ENCODE measurements at regions not wholly inside any gene's neighbourhood (a gene's known extent, or its start where the extent isn't known, plus 50 kb on each side); places are given as distances from the start of the nearest gene placed in this dataset.

- H3K36me3 ChIP-seq (ENCODE audit: insufficient read depth, low read depth, low read length), result no peaks in the 10 kb centered on the region
- H3K27ac ChIP-seq (ENCODE audit: low read length), result no peak overlapping the region
- H3K4me1 ChIP-seq (ENCODE audit: insufficient read depth, low read length), result peaks cover 7% of the 10 kb centered on the region
- no peaks in the 10 kb centered on the region for H3K9me3 ChIP-seq (ENCODE audit: insufficient read depth, low read depth, low read length)
- no peak overlapping the region for H3K9ac ChIP-seq (ENCODE audit: low read depth, low read length)
- no peaks in the 10 kb centered on the region for H3K27me3 ChIP-seq (ENCODE audit: insufficient read depth, low read length)
- no peak overlapping the region for H3K4me3 ChIP-seq (ENCODE audit: low read length)
Measured at GRCh38 chr4:165709973-165710526, 163.0 kb upstream of the TLL1 start.

- H3K9me3 ChIP-seq (ENCODE audit: insufficient read depth, low read depth, low read length), result no peaks in the 10 kb centered on the region
- H3K36me3 ChIP-seq (ENCODE audit: insufficient read depth, low read depth, low read length), result no peaks in the 10 kb centered on the region
- H3K4me3 ChIP-seq (ENCODE audit: low read length), result no peak overlapping the region
- no peak overlapping the region for H3K27ac ChIP-seq (ENCODE audit: low read length)
- H3K9ac ChIP-seq (ENCODE audit: low read depth, low read length), result no peak overlapping the region
- peaks cover 7% of the 10 kb centered on the region for H3K4me1 ChIP-seq (ENCODE audit: insufficient read depth, low read length)
- H3K27me3 ChIP-seq (ENCODE audit: insufficient read depth, low read length), result no peaks in the 10 kb centered on the region
Measured at GRCh38 chr4:165711436-165711835, 161.6 kb upstream of the TLL1 start.

- H3K27me3 ChIP-seq (ENCODE audit: insufficient read depth, low read length), result no peaks in the 10 kb centered on the region
- no peak overlapping the region for H3K27ac ChIP-seq (ENCODE audit: low read length)
- peaks cover 7% of the 10 kb centered on the region for H3K4me1 ChIP-seq (ENCODE audit: insufficient read depth, low read length)
- no peaks in the 10 kb centered on the region for H3K36me3 ChIP-seq (ENCODE audit: insufficient read depth, low read depth, low read length)
- H3K9me3 ChIP-seq (ENCODE audit: insufficient read depth, low read depth, low read length), result no peaks in the 10 kb centered on the region
- H3K9ac ChIP-seq (ENCODE audit: low read depth, low read length), result no peak overlapping the region
- H3K4me3 ChIP-seq (ENCODE audit: low read length), result no peak overlapping the region
Measured at GRCh38 chr4:165711912-165712311, 161.1 kb upstream of the TLL1 start.

GRCh38 chr4:165714650-165715049 is 158.4 kb upstream of the TLL1 start:
- Histone ChIP-seq H3K27me3 (ENCODE audit: insufficient read depth, low read length) (no peaks in the 10 kb centered on the region), H3K4me1 (ENCODE audit: insufficient read depth, low read length) (0 out of 2 replicates have a peak, but pooled peaks cover 4% of the 10 kb centered on the region), H3K36me3 (ENCODE audit: insufficient read depth, low read depth, low read length) (no peaks in the 10 kb centered on the region), H3K4me3 (ENCODE audit: low read length) (no peak overlapping the region), H3K27ac (ENCODE audit: low read length) (no peak overlapping the region), H3K9me3 (ENCODE audit: insufficient read depth, low read depth, low read length) (no peaks in the 10 kb centered on the region), H3K9ac (ENCODE audit: low read depth, low read length) (no peak overlapping the region)

- Histone ChIP-seq H3K4me1 (ENCODE audit: insufficient read depth, low read length) (0 out of 2 replicates have a peak, but pooled peaks cover 1% of the 10 kb centered on the region), H3K36me3 (ENCODE audit: insufficient read depth, low read depth, low read length) (no peaks in the 10 kb centered on the region), H3K27ac (ENCODE audit: low read length) (no peak overlapping the region), H3K4me3 (ENCODE audit: low read length) (no peak overlapping the region), H3K9me3 (ENCODE audit: insufficient read depth, low read depth, low read length) (no peaks in the 10 kb centered on the region), H3K27me3 (ENCODE audit: insufficient read depth, low read length) (no peaks in the 10 kb centered on the region), H3K9ac (ENCODE audit: low read depth, low read length) (no peak overlapping the region)
Measured at GRCh38 chr4:165715211-165715610, 157.8 kb upstream of the TLL1 start.

GRCh38 chr4:165715989-165716388 is 157.0 kb upstream of the TLL1 start:
- Histone ChIP-seq H3K4me3 (ENCODE audit: low read length) (no peak overlapping the region), H3K4me1 (ENCODE audit: insufficient read depth, low read length) (no peaks in the 10 kb centered on the region), H3K27me3 (ENCODE audit: insufficient read depth, low read length) (no peaks in the 10 kb centered on the region), H3K9me3 (ENCODE audit: insufficient read depth, low read depth, low read length) (no peaks in the 10 kb centered on the region), H3K27ac (ENCODE audit: low read length) (no peak overlapping the region), H3K36me3 (ENCODE audit: insufficient read depth, low read depth, low read length) (no peaks in the 10 kb centered on the region), H3K9ac (ENCODE audit: low read depth, low read length) (no peak overlapping the region)

- H3K36me3 ChIP-seq (ENCODE audit: insufficient read depth, low read depth, low read length), result no peaks in the 10 kb centered on the region
- no peak overlapping the region for H3K4me3 ChIP-seq (ENCODE audit: low read length)
- no peaks in the 10 kb centered on the region for H3K4me1 ChIP-seq (ENCODE audit: insufficient read depth, low read length)
- H3K9me3 ChIP-seq (ENCODE audit: insufficient read depth, low read depth, low read length), result no peaks in the 10 kb centered on the region
- H3K27ac ChIP-seq (ENCODE audit: low read length), result no peak overlapping the region
- H3K9ac ChIP-seq (ENCODE audit: low read depth, low read length), result no peak overlapping the region
- H3K27me3 ChIP-seq (ENCODE audit: insufficient read depth, low read length), result no peaks in the 10 kb centered on the region
Measured at GRCh38 chr4:165716472-165716871, 156.6 kb upstream of the TLL1 start.

- Histone ChIP-seq H3K36me3 (ENCODE audit: insufficient read depth, low read depth, low read length) (no peaks in the 10 kb centered on the region), H3K4me3 (ENCODE audit: low read length) (no peak overlapping the region), H3K9ac (ENCODE audit: low read depth, low read length) (no peak overlapping the region), H3K27me3 (ENCODE audit: insufficient read depth, low read length) (no peaks in the 10 kb centered on the region), H3K27ac (ENCODE audit: low read length) (no peak overlapping the region), H3K4me1 (ENCODE audit: insufficient read depth, low read length) (peaks cover 14% of the 10 kb centered on the region), H3K9me3 (ENCODE audit: insufficient read depth, low read depth, low read length) (no peaks in the 10 kb centered on the region)
Measured at GRCh38 chr4:165718660-165719059, 154.4 kb upstream of the TLL1 start.

- Histone ChIP-seq H3K36me3 (ENCODE audit: insufficient read depth, low read depth, low read length) (no peaks in the 10 kb centered on the region), H3K9me3 (ENCODE audit: insufficient read depth, low read depth, low read length) (no peaks in the 10 kb centered on the region), H3K4me1 (ENCODE audit: insufficient read depth, low read length) (peaks cover 28% of the 10 kb centered on the region), H3K4me3 (ENCODE audit: low read length) (no peak overlapping the region), H3K27ac (ENCODE audit: low read length) (no peak overlapping the region), H3K9ac (ENCODE audit: low read depth, low read length) (no peak overlapping the region), H3K27me3 (ENCODE audit: insufficient read depth, low read length) (no peaks in the 10 kb centered on the region)
Measured at GRCh38 chr4:165720411-165721082, 152.5 kb upstream of the TLL1 start.

GRCh38 chr4:165721815-165722214 is 151.2 kb upstream of the TLL1 start:
- Histone ChIP-seq H3K27me3 (ENCODE audit: insufficient read depth, low read length) (no peaks in the 10 kb centered on the region), H3K9me3 (ENCODE audit: insufficient read depth, low read depth, low read length) (no peaks in the 10 kb centered on the region), H3K9ac (ENCODE audit: low read depth, low read length) (no peak overlapping the region), H3K36me3 (ENCODE audit: insufficient read depth, low read depth, low read length) (no peaks in the 10 kb centered on the region), H3K4me3 (ENCODE audit: low read length) (no peak overlapping the region), H3K27ac (ENCODE audit: low read length) (no peak overlapping the region), H3K4me1 (ENCODE audit: insufficient read depth, low read length) (peaks cover 29% of the 10 kb centered on the region)

GRCh38 chr4:165723051-165723795 is 149.8 kb upstream of the TLL1 start:
- Histone ChIP-seq H3K36me3 (ENCODE audit: insufficient read depth, low read depth, low read length) (no peaks in the 10 kb centered on the region), H3K27ac (ENCODE audit: low read length) (no peak overlapping the region), H3K27me3 (ENCODE audit: insufficient read depth, low read length) (no peaks in the 10 kb centered on the region), H3K4me3 (ENCODE audit: low read length) (no peak overlapping the region), H3K9me3 (ENCODE audit: insufficient read depth, low read depth, low read length) (no peaks in the 10 kb centered on the region), H3K4me1 (ENCODE audit: insufficient read depth, low read length) (peaks cover 29% of the 10 kb centered on the region), H3K9ac (ENCODE audit: low read depth, low read length) (no peak overlapping the region)

GRCh38 chr4:165724786-165725185 is 148.3 kb upstream of the TLL1 start:
- Histone ChIP-seq H3K36me3 (ENCODE audit: insufficient read depth, low read depth, low read length) (no peaks in the 10 kb centered on the region), H3K9ac (ENCODE audit: low read depth, low read length) (no peak overlapping the region), H3K4me1 (ENCODE audit: insufficient read depth, low read length) (peaks cover 29% of the 10 kb centered on the region), H3K27me3 (ENCODE audit: insufficient read depth, low read length) (no peaks in the 10 kb centered on the region), H3K4me3 (ENCODE audit: low read length) (no peak overlapping the region), H3K9me3 (ENCODE audit: insufficient read depth, low read depth, low read length) (no peaks in the 10 kb centered on the region), H3K27ac (ENCODE audit: low read length) (no peak overlapping the region)

All from iPS-20b (cell line).